H1 (cell line): ENCODE measurements at regions not wholly inside any gene's neighbourhood (a gene's known extent, or its start where the extent isn't known, plus 50 kb on each side); places are given as distances from the start of the nearest gene placed in this dataset.

Source experiments
- CHD7 ChIP-seq: fragments of 300-600 bp; sonication (generic); IDR thresholded peaks from 2 replicates; pipeline ENCODE4 v1.7.1; 2012; ENCODE audit warnings: low read length, moderate library complexity, mild to moderate bottlenecking, inconsistent platforms; ENCODE audit not compliant: insufficient replicate concordance
- RBBP5 ChIP-seq: IDR thresholded peaks from 2 replicates; pipeline ENCODE4 v1.7.1; 2012; ENCODE audit warnings: low read depth, mild to moderate bottlenecking, inconsistent platforms, low read length, moderate library complexity, borderline replicate concordance
- RNF2 ChIP-seq: fragments of 200-900, 300-1000 bp; sonication (generic); IDR thresholded peaks from 2 replicates; pipeline ENCODE4 v1.7.1; 2016; ENCODE audit warnings: borderline replicate concordance, low read depth, mild to moderate bottlenecking, antibody characterized with exemption, low read length; ENCODE audit not compliant: poor library complexity, severe bottlenecking; ENCODE audit errors: missing control alignments

GRCh38 chr5:160904591-160904990 lies 52.6 kb upstream of the ATP10B start (continued):
- no peak for TF ChIP-seq CHD7
- no peak for TF ChIP-seq RBBP5
- no peak for TF ChIP-seq RNF2
